Sigmoid colon (tissue), 6 donors: ENCODE measurements at regions not wholly inside any gene's neighbourhood (a gene's known extent, or its start where the extent isn't known, plus 50 kb on each side); places are given as distances from the start of the nearest gene placed in this dataset.

Source experiments
- DNase-seq: peaks from one replicate; pipeline ENCODE4 v3.0.0-alpha.2; 2019
- H3K27ac ChIP-seq, 4 donors: fragments of 200-600 bp; sonication (generic); one replicate each; pipeline ENCODE4 v1.5.1; 2016 to 2019; ENCODE audit warnings: mild to moderate bottlenecking in 1 of 4
- H3K27me3 ChIP-seq, 3 donors: fragments of 200-600 bp; sonication (generic); one replicate each; pipeline ENCODE4 v1.5.1; 2019; ENCODE audit warnings: mild to moderate bottlenecking in 1 of 3
- H3K36me3 ChIP-seq, 4 donors: fragments of 200-600 bp; sonication (generic); one replicate each; pipeline ENCODE4 v1.5.1; 2016 to 2019
- H3K4me1 ChIP-seq, 4 donors: fragments of 200-600 bp; sonication (generic); one replicate each; pipeline ENCODE4 v1.5.1; 2017 to 2019
- H3K4me3 ChIP-seq, 4 donors: fragments of 200-600 bp; sonication (generic); one replicate each; pipeline ENCODE4 v1.5.1; 2017 to 2019; ENCODE audit warnings: mild to moderate bottlenecking in 2 of 4, moderate library complexity in 1 of 4
- H3K9me3 ChIP-seq, 4 donors: fragments of 200-600 bp in 3 of 4; sonication (generic) in 3 of 4; one replicate each; pipeline versions ENCODE4 v1.5.1 to v1.6.1; 2013 to 2019
- EP300 ChIP-seq, 4 donors: sonication (generic); formaldehyde crosslinking; IDR thresholded peaks; one replicate each; pipeline ENCODE4 v1.6.1; 2017; ENCODE audit warnings: antibody characterized with exemption in 4 of 4
- POLR2A ChIP-seq, 2 donors: fragments of 450-650 bp; IDR thresholded peaks; one replicate each; pipeline ENCODE4 v1.6.1; 2016; ENCODE audit warnings: antibody characterized with exemption in 2 of 2, mild to moderate bottlenecking in 2 of 2, moderate library complexity in 2 of 2
- POLR2AphosphoS5 ChIP-seq, 4 donors: sonication (generic); formaldehyde crosslinking; IDR thresholded peaks; one replicate each; pipeline ENCODE4 v1.6.1; 2017; ENCODE audit warnings: antibody characterized with exemption in 4 of 4
- WGBS, 2 donors: extraction: QIAGEN DNeasy Blood & Tissue Kit; methylation state at CpG; one replicate each; pipeline ENCODE4 v1.1.7; 2013; 5-methylcytosine and 5-hydroxymethylcytosine counted together
- intact Hi-C: fragments of 100-400 bp; cut with DNase I; formaldehyde crosslinking; loops from one replicate; pipeline ENCODE4 v1.15.1; 2023
- TF ChIP-seq, protein P1 (sequence below), 4 experiments: fragments of 450-650 bp in 3 of 4; fragments of 200-600 bp in 1 of 4; IDR thresholded peaks; one replicate each; pipeline ENCODE4 v1.5.1; 2016 to 2019; ENCODE audit warnings: antibody characterized with exemption in 4 of 4, mild to moderate bottlenecking in 3 of 4, moderate library complexity in 2 of 4
- donor health status: healthy with polysubstance abuse.
- donor health status: healthy.

GRCh38 chr21:35226328-35226727 is 177.2 kb upstream of the RUNX1 start:
- H3K4me1 ChIP-seq, result peaks cover 0 to 12% (median 8%) of the 10 kb centered on the region in 4 donors
- intact Hi-C loops, result no loop called here
- no peak for TF ChIP-seq POLR2AphosphoS5 (IDR thresholded peaks at IDR 0.05)
- no peak for TF ChIP-seq EP300 (IDR thresholded peaks at IDR 0.05)
- no peak for TF ChIP-seq POLR2A (IDR thresholded peaks at IDR 0.05)
- H3K4me3 ChIP-seq, result no peak overlapping the region
- DNase-seq, result no peak
- H3K27ac ChIP-seq, result no peak overlapping the region
- no peaks in the 10 kb centered on the region for H3K9me3 ChIP-seq
- H3K36me3 ChIP-seq, result no peaks in the 10 kb centered on the region
- 85 to 87% methylated on average over 6 of the region's 6 CpGs for WGBS, 2 donors
- H3K27me3 ChIP-seq, result no peaks in the 10 kb centered on the region

DNA sequence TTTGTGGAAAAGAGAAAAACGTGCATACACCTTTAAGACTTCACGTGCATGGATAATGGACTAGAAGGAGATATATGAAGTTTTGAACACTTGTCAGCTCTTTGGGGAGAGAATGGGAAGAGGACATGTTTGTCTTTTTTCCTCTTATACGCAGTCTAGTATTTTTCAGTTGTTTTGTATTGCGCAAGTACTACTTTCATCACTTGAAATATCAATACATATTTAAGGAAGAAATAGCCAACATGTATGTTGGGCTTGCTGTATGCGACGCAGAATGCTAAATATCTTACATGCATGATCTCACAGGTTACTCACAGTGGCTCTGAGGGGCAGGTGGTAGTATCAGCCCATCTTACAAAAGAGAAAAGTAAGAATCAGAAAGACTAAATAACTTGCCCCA is 176.5 kb upstream of the RUNX1 start:
- no peak overlapping the region for H3K27ac ChIP-seq
- 94 to 97% methylated on average over 6 of the region's 6 CpGs for WGBS, 2 donors
- H3K9me3 ChIP-seq, result no peaks in the 10 kb centered on the region
- peaks cover 0 to 12% (median 8%) of the 10 kb centered on the region in 4 donors for H3K4me1 ChIP-seq
- intact Hi-C loops, result no loop called here
- no peak overlapping the region for H3K4me3 ChIP-seq
- H3K27me3 ChIP-seq, result no peaks in the 10 kb centered on the region
- no peak for DNase-seq
- H3K36me3 ChIP-seq, result no peaks in the 10 kb centered on the region
- TF ChIP-seq POLR2AphosphoS5 (IDR thresholded peaks at IDR 0.05) (no peak), EP300 (IDR thresholded peaks at IDR 0.05) (no peak), POLR2A (IDR thresholded peaks at IDR 0.05) (no peak)
- TF ChIP-seq, protein P1, sequence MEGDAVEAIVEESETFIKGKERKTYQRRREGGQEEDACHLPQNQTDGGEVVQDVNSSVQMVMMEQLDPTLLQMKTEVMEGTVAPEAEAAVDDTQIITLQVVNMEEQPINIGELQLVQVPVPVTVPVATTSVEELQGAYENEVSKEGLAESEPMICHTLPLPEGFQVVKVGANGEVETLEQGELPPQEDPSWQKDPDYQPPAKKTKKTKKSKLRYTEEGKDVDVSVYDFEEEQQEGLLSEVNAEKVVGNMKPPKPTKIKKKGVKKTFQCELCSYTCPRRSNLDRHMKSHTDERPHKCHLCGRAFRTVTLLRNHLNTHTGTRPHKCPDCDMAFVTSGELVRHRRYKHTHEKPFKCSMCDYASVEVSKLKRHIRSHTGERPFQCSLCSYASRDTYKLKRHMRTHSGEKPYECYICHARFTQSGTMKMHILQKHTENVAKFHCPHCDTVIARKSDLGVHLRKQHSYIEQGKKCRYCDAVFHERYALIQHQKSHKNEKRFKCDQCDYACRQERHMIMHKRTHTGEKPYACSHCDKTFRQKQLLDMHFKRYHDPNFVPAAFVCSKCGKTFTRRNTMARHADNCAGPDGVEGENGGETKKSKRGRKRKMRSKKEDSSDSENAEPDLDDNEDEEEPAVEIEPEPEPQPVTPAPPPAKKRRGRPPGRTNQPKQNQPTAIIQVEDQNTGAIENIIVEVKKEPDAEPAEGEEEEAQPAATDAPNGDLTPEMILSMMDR (IDR thresholded peaks at IDR 0.05), result no peak

DNA sequence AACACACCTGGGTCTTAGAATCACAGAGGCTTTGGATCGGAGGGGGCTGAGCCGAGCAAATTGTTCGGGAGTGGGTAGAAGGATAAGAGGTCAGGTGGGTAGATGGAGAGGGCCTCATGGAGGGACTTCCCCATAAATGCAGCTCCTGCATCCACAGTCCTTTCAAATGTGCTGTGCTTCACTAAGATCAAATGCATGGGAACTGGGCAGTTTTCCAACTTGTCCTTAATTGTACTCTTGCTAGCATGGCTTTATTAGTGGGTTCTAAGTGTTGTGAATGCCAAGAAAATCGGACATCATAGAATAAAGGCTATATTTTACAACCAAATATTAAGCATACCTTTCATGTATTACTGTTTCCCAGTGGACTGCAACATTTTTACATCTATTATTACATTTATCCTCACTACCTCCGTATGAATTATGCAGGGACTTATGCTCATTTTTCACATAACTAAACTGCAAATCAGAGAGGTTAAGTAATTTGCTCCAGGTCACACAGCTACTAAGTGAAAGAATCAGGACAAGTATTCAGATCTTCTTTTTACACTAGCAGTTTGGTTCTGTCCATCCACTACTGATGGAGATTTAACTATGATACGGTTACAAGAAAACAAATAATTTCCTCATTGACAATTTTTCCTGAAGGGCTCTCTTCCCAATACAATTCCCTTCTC is 174.5 kb upstream of the RUNX1 start:
- no peak overlapping the region for H3K27ac ChIP-seq
- no peak for DNase-seq
- no peak for TF ChIP-seq POLR2A (IDR thresholded peaks at IDR 0.05)
- no peak for TF ChIP-seq POLR2AphosphoS5 (IDR thresholded peaks at IDR 0.05)
- TF ChIP-seq, protein P1 (IDR thresholded peaks at IDR 0.05), result no peak
- no peak for TF ChIP-seq EP300 (IDR thresholded peaks at IDR 0.05)
- WGBS, 2 donors, result 74 to 83% methylated on average over 6 of the region's 6 CpGs
- no peak overlapping the region for H3K4me3 ChIP-seq
- H3K36me3 ChIP-seq, result no peaks in the 10 kb centered on the region
- intact Hi-C loops, result no loop called here
- H3K9me3 ChIP-seq, result no peaks in the 10 kb centered on the region
- H3K4me1 ChIP-seq, result peaks cover 0 to 5% (median 5%) of the 10 kb centered on the region in 4 donors
- no peaks in the 10 kb centered on the region for H3K27me3 ChIP-seq

DNA sequence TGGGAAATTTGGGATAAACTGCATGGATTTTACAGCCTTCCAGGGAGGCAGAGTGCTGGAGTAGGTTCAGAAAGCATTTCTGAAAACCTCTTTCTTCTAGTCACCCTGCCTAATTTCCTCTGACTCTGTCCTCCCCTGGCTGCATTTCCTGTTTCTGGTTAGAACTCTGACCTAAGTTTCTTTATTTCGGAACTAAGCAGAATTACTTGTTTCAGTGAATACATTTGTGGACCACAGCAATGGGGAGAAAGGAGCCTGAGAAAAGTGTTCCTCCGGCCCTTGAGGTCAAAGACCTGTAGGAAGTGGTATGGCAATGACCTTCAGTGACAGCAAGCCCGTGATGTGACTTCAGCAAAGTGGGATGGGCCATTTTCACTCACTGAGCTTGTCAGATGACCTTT is 173.4 kb upstream of the RUNX1 start:
- H3K9me3 ChIP-seq, result no peaks in the 10 kb centered on the region
- no peak for DNase-seq
- H3K36me3 ChIP-seq, result no peaks in the 10 kb centered on the region
- H3K27me3 ChIP-seq, result no peaks in the 10 kb centered on the region
- WGBS, 2 donors, result 39 to 65% methylated on average over 3 of the region's 3 CpGs
- H3K4me1 ChIP-seq, result peaks cover 0 to 5% (median 5%) of the 10 kb centered on the region in 4 donors
- intact Hi-C loops, result no loop called here
- no peak overlapping the region for H3K27ac ChIP-seq
- no peak overlapping the region for H3K4me3 ChIP-seq
- TF ChIP-seq POLR2A (IDR thresholded peaks at IDR 0.05), result no peak
- TF ChIP-seq, protein P1 (IDR thresholded peaks at IDR 0.05), result no peak
- TF ChIP-seq POLR2AphosphoS5 (IDR thresholded peaks at IDR 0.05), result no peak
- TF ChIP-seq EP300 (IDR thresholded peaks at IDR 0.05), result no peak

GRCh38 chr21:35222021-35222420 is 172.9 kb upstream of the RUNX1 start:
- Histone ChIP-seq H3K27me3 (no peaks in the 10 kb centered on the region), H3K36me3 (no peaks in the 10 kb centered on the region), H3K4me1 (peaks cover 0 to 5% (median 5%) of the 10 kb centered on the region in 4 donors), H3K4me3 (no peak overlapping the region), H3K9me3 (no peaks in the 10 kb centered on the region), H3K27ac (no peak overlapping the region)
- TF ChIP-seq EP300 (IDR thresholded peaks at IDR 0.05), result no peak
- TF ChIP-seq POLR2AphosphoS5 (IDR thresholded peaks at IDR 0.05), result no peak
- TF ChIP-seq, protein P1 (IDR thresholded peaks at IDR 0.05), result no peak
- WGBS, 2 donors, result 82 to 85% methylated on average over 3 of the region's 3 CpGs
- no peak for DNase-seq
- intact Hi-C loops, result no loop called here
